ENCODE measurements at regions not wholly inside any gene's neighbourhood (a gene's known extent, or its start where the extent isn't known, plus 50 kb on each side); places are given as distances from the start of the nearest gene placed in this dataset.
A peak's percentile ranks its signal among the peaks of the same experiment; 100 is the strongest.

DNA sequence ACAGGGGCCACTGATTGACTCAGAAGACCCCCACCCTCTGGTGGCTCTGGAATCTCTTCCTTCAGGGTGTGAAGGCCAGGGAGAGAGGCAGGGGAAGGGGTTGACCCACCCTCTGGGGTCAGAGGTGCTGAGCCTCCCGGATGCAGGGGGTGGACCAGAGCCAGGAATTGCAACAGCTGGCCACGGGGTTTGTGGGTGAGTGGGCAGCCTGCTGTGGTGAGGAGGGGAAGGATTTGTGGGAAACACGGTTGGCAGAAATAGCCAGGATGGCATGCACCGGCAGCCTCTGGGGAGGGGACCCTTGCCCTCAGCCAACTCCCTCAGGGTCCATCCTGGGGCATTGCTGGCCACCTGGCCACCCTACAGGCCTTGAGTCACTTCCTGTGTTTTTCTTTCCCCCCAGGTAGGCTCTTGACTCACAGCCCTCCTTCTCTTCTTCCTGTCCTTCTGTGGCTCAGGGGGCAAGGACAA, 92.8 kb downstream of the MRPL14 start:
- H3K4me1 ChIP-seq (ENCODE audit: control insufficient read depth in 5 of 5, insufficient read depth in 5 of 5, low read length in 5 of 5), result peaks cover 0 to 8% (median 0%) of the 10 kb centered on the region in 5 donors
- 10 to 40% methylated on average over 4 of the region's 4 CpGs for WGBS, 2 donors
- H3K36me3 ChIP-seq (ENCODE audit: control insufficient read depth in 4 of 4, insufficient read depth in 4 of 4, low read length in 4 of 4), result no peaks in the 10 kb centered on the region
- no peaks in the 10 kb centered on the region for H3K9me3 ChIP-seq (ENCODE audit: control insufficient read depth in 4 of 4, insufficient read depth in 3 of 4, low read length in 3 of 4)
- DNase-seq (no peak), ATAC-seq (ENCODE audit: insufficient read depth, low FRiP score) (no peak)
- no peak overlapping the region for H3K27ac ChIP-seq (ENCODE audit: low read depth in 1 of 2, low read length in 1 of 2)
- no peak overlapping the region for H3K9ac ChIP-seq (ENCODE audit: insufficient read depth in 1 of 2, low read length in 2 of 2)
- H3K27me3 ChIP-seq (ENCODE audit: control insufficient read depth in 3 of 3, insufficient read depth in 3 of 3, low read length in 2 of 3), result no peaks in the 10 kb centered on the region
- TF ChIP-seq, protein P1, sequence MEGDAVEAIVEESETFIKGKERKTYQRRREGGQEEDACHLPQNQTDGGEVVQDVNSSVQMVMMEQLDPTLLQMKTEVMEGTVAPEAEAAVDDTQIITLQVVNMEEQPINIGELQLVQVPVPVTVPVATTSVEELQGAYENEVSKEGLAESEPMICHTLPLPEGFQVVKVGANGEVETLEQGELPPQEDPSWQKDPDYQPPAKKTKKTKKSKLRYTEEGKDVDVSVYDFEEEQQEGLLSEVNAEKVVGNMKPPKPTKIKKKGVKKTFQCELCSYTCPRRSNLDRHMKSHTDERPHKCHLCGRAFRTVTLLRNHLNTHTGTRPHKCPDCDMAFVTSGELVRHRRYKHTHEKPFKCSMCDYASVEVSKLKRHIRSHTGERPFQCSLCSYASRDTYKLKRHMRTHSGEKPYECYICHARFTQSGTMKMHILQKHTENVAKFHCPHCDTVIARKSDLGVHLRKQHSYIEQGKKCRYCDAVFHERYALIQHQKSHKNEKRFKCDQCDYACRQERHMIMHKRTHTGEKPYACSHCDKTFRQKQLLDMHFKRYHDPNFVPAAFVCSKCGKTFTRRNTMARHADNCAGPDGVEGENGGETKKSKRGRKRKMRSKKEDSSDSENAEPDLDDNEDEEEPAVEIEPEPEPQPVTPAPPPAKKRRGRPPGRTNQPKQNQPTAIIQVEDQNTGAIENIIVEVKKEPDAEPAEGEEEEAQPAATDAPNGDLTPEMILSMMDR (IDR thresholded peaks at IDR 0.05; ENCODE audit: control extremely low read depth, extremely low read depth), result no peak
- H3K4me3 ChIP-seq, result no peak overlapping the region

DNA sequence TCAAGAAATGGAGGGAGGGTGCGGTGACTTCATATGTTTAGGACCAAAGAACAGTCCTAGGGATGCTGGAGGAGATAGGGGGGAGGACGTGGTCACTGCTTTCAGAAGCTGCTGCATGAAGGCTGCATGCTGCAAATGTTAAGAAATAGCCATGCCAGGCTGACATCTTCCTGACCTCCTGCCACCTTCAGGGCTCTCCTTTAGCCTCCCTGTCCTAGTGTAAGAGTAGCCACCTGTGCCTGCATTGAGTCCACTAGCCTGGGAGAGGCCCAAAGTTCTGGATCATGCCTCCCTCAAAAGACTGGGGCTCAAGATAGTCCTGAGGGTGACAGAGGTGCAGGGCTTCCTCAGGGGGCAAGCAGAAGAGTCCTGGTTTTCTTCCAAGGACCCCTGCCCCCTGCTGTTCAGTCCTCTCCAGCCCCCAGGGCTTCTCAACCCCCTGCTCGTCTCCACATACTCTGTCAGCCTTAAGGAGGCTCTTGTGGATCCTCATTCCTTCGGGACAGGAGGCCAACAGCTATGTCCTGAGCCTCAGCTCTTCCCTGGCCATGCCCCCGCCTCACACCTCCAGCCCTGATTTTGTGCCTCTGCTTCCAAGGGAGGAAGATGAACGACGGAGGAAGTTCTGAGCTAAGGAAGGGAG, 96.3 kb downstream of the MRPL14 start:
- H3K36me3 ChIP-seq (ENCODE audit: control insufficient read depth in 4 of 4, insufficient read depth in 4 of 4, low read length in 4 of 4), result no peaks in the 10 kb centered on the region
- H3K9me3 ChIP-seq (ENCODE audit: control insufficient read depth in 4 of 4, insufficient read depth in 3 of 4, low read length in 3 of 4), result no peaks in the 10 kb centered on the region
- DNase-seq, result no peak
- ATAC-seq (ENCODE audit: insufficient read depth, low FRiP score), result no peak
- TF ChIP-seq, protein P1 (IDR thresholded peaks at IDR 0.05; ENCODE audit: control extremely low read depth, extremely low read depth), result no peak
- H3K4me3 ChIP-seq, result no peak overlapping the region
- WGBS, 2 donors, result 78 to 81% methylated on average over 7 of the region's 7 CpGs
- H3K27me3 ChIP-seq (ENCODE audit: control insufficient read depth in 3 of 3, insufficient read depth in 3 of 3, low read length in 2 of 3), result no peaks in the 10 kb centered on the region
- H3K9ac ChIP-seq (ENCODE audit: insufficient read depth in 1 of 2, low read length in 2 of 2), result no peak overlapping the region
- no peak overlapping the region for H3K27ac ChIP-seq (ENCODE audit: low read depth in 1 of 2, low read length in 1 of 2)
- H3K4me1 ChIP-seq (ENCODE audit: control insufficient read depth in 5 of 5, insufficient read depth in 5 of 5, low read length in 5 of 5), result peaks cover 0 to 17% (median 0%) of the 10 kb centered on the region in 5 donors

DNA sequence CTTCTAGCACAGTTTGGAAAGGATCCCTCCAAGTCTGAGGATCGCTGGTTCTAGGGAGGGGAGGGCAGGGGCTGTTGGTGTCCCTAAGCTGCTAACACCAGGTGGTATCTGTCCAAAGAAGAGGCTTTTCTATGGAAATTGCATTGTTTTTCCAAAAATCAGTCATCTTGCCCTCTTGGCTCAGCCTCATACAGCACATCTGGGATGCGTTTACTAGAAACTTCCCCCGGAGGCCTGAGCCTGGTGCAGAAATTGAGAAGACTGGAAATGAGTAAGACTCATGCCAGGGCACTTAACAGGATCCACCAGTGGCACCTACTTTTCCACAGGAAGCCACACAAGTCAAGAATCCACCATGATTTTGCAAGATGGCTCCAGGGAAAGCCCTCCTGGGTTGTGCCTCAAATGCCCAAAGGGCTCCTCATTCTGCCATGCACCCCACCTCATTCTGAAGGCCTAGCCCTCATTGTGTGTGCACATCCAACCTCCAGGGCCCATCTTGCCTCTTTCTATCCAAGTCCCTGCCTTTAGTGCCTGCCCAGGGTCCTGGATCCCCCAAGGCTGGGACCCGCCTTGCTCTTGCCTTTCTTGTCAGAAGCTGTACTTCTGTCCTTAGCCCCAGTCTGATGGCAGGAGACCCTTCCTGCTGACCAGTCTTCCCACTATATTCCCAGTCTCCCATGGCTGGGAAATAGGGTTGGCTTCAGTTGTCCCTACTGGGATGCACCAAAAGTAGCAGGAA, 97.6 kb downstream of the MRPL14 start:
- Histone ChIP-seq H3K9ac (ENCODE audit: insufficient read depth in 1 of 2, low read length in 2 of 2) (no peak overlapping the region), H3K4me3 (no peak overlapping the region), H3K9me3 (ENCODE audit: control insufficient read depth in 4 of 4, insufficient read depth in 3 of 4, low read length in 3 of 4) (no peaks in the 10 kb centered on the region), H3K27ac (ENCODE audit: low read depth in 1 of 2, low read length in 1 of 2) (no peak overlapping the region), H3K36me3 (ENCODE audit: control insufficient read depth in 4 of 4, insufficient read depth in 4 of 4, low read length in 4 of 4) (no peaks in the 10 kb centered on the region), H3K4me1 (ENCODE audit: control insufficient read depth in 5 of 5, insufficient read depth in 5 of 5, low read length in 5 of 5) (peaks cover 0 to 26% (median 5%) of the 10 kb centered on the region in 5 donors), H3K27me3 (ENCODE audit: control insufficient read depth in 3 of 3, insufficient read depth in 3 of 3, low read length in 2 of 3) (no peaks in the 10 kb centered on the region)
- TF ChIP-seq, protein P1 (IDR thresholded peaks at IDR 0.05; ENCODE audit: control extremely low read depth, extremely low read depth), result no peak
- ATAC-seq (ENCODE audit: insufficient read depth, low FRiP score) (no peak), DNase-seq (peak; percentile 20 to 70 (median 69))
- 83 to 90% methylated on average over 4 of the region's 4 CpGs for WGBS, 2 donors

All from lung (tissue), 11 donors.